HepG2 (cell line): ENCODE measurements at regions not wholly inside any gene's neighbourhood (a gene's known extent, or its start where the extent isn't known, plus 50 kb on each side); places are given as distances from the start of the nearest gene placed in this dataset.

Experiments
- ATAC-seq: fragments of 200-7000 bp; cut with Tn5 transposase; 3 replicates; pipeline ENCODE4 v1.9.1; 2020; ENCODE audit warnings: mild to moderate bottlenecking, moderate library complexity
- BruUV-seq: library from RNA; stranded (reverse); fragments of 400-500 nt; replicated peaks from 2 replicates; lab custom pipeline; 2021; lab: Mats Ljungman, UMichigan
- CTCF ChIA-PET: fragments of 300-600 bp; formaldehyde crosslinking; extraction: SDS; loops from one replicate; lab custom pipeline; 2021; ENCODE audit warnings: low total read pairs, inconsistent platforms, low intra/inter-chr PET ratio; lab: Yijun Ruan, JAX
- POLR2A ChIA-PET: fragments of 350-600 bp; sonication (Branson Sonifier 250); formaldehyde crosslinking; loops from one replicate; lab custom pipeline; 2020; ENCODE audit warnings: antibody characterized with exemption, inconsistent platforms; lab: Yijun Ruan, JAX
- DNase-seq: peaks from one replicate; pipeline ENCODE4 v3.0.0-alpha.2; 2015; ENCODE audit warnings: low spot score
- FAIRE-seq: peaks from 3 replicates; lab custom pipeline; 2011; peaks lifted over from hg19 to GRCh38; lab: Jason Lieb, UNC
- H2AFZ ChIP-seq: one replicate; pipeline ENCODE4 v1.6.1; 2011; ENCODE audit warnings: low read length, inconsistent platforms
- H3K27ac ChIP-seq: fragments of 300-600 bp; 3 replicates; pipeline ENCODE4 v1.8.0; 2011; ENCODE audit warnings: mixed run types, mild to moderate bottlenecking, mixed read lengths, low read length, inconsistent platforms; ENCODE audit not compliant: insufficient read depth; ENCODE audit errors: extremely low read length
- H3K27me3 ChIP-seq, 2 experiments: fragments of 200-600 bp in 1 of 2; 2 replicates in 1 of 2; 3 replicates in 1 of 2; pipeline versions ENCODE4 v1.6.0 to v1.8.0; 2011; ENCODE audit warnings: low read length in 2 of 2, mild to moderate bottlenecking in 2 of 2, moderate library complexity in 2 of 2, inconsistent platforms in 1 of 2; ENCODE audit not compliant: insufficient read depth in 2 of 2, control insufficient read depth in 1 of 2
- H3K36me3 ChIP-seq, 2 experiments: fragments of 200-600 bp in 1 of 2; replicated peaks in 1 of 2; 2 replicates in 1 of 2; 3 replicates in 1 of 2; pipeline versions ENCODE4 v1.5.1 to v1.8.0; 2011; ENCODE audit warnings: low read length in 2 of 2, inconsistent platforms in 1 of 2; ENCODE audit not compliant: insufficient read depth in 2 of 2, control insufficient read depth in 1 of 2
- H3K4me1 ChIP-seq: 2 replicates; pipeline ENCODE4 v1.5.1; 2012; ENCODE audit warnings: low read length, inconsistent platforms; ENCODE audit not compliant: insufficient read depth
- H3K4me2 ChIP-seq: 2 replicates; pipeline ENCODE4 v1.6.0; 2011; ENCODE audit warnings: low read depth, low read length, inconsistent platforms
- H3K4me3 ChIP-seq, 3 experiments: fragments of 200-600 bp in 1 of 3; sonication (generic), shearing (Covaris generic) in 1 of 3; replicated peaks in 1 of 3; 2 replicates each; pipeline ENCODE4 v1.5.1; 2011 to 2016; ENCODE audit warnings: low read length in 3 of 3, inconsistent platforms in 2 of 3, low read depth in 2 of 3, mild to moderate bottlenecking in 2 of 3, control low read depth in 1 of 3, mixed read lengths in 1 of 3; ENCODE audit not compliant: insufficient read depth in 1 of 3
- H3K79me2 ChIP-seq: one replicate; pipeline ENCODE4 v1.6.1; 2011; ENCODE audit warnings: low read length, inconsistent platforms; ENCODE audit not compliant: insufficient read depth
- H3K9ac ChIP-seq: 2 replicates; pipeline ENCODE4 v1.6.0; 2011; ENCODE audit warnings: mild to moderate bottlenecking, low read depth, low read length, inconsistent platforms; ENCODE audit not compliant: insufficient read depth
- H3K9me3 ChIP-seq: 2 replicates; pipeline ENCODE4 v1.5.1; 2012; ENCODE audit warnings: mild to moderate bottlenecking, low read length
- H4K20me1 ChIP-seq: 2 replicates; pipeline ENCODE4 v1.6.0; 2011; ENCODE audit warnings: inconsistent platforms, mild to moderate bottlenecking, low read length, moderate library complexity; ENCODE audit not compliant: insufficient read depth
- CENPT ChIP-seq: sonication (generic); formaldehyde crosslinking; IDR thresholded peaks from 2 replicates; pipeline ENCODE4 v1.8.0; 2022; ENCODE audit warnings: low read depth, mild to moderate bottlenecking, moderate library complexity, missing genetic modification reagents
- CENPX ChIP-seq: sonication (generic); formaldehyde crosslinking; IDR thresholded peaks from 2 replicates; pipeline ENCODE4 v1.9.0; 2021; ENCODE audit warnings: mild to moderate bottlenecking, missing genetic modification reagents, moderate library complexity
- FOXC1 ChIP-seq: sonication (generic); formaldehyde crosslinking; IDR thresholded peaks from 2 replicates; pipeline ENCODE4 v1.8.0; 2022; ENCODE audit warnings: mild to moderate bottlenecking, missing genetic modification reagents, borderline replicate concordance
- GABPA ChIP-seq, 2 experiments: IDR thresholded peaks; 2 replicates each; pipeline ENCODE4 v1.6.1; 2011 to 2016; ENCODE audit warnings: low read depth in 2 of 2, low read length in 1 of 2, missing biosample characterization in 1 of 2, missing genetic modification characterization in 1 of 2
- JUND ChIP-seq: sonication (generic); formaldehyde crosslinking; IDR thresholded peaks from 2 replicates; pipeline ENCODE4 v1.8.0; 2022; ENCODE audit warnings: mild to moderate bottlenecking, missing genetic modification reagents
- KAT2B ChIP-seq: fragments of 150-350 bp; IDR thresholded peaks from 2 replicates; pipeline ENCODE4 v1.6.1; 2014; ENCODE audit warnings: low read depth, low read length, borderline replicate concordance
- LCORL ChIP-seq, 2 experiments: fragments of 450-650 bp in 1 of 2; sonication (generic) in 1 of 2; formaldehyde crosslinking in 1 of 2; IDR thresholded peaks; 2 replicates each; pipeline versions ENCODE4 v1.5.0 to v1.6.1; 2017 to 2020; ENCODE audit warnings: antibody characterized with exemption in 1 of 2, missing genetic modification reagents in 1 of 2
- MTF2 ChIP-seq: sonication (generic); formaldehyde crosslinking; IDR thresholded peaks from 2 replicates; pipeline ENCODE4 v1.5.0; 2020; ENCODE audit warnings: missing genetic modification reagents, borderline replicate concordance
- RARG ChIP-seq: sonication (generic); formaldehyde crosslinking; IDR thresholded peaks from 2 replicates; pipeline ENCODE4 v1.4.0; 2020; ENCODE audit warnings: low read depth, mild to moderate bottlenecking, missing genetic modification reagents
- SCMH1 ChIP-seq: sonication (generic); formaldehyde crosslinking; IDR thresholded peaks from 2 replicates; pipeline ENCODE4 v1.9.0; 2021; ENCODE audit warnings: missing genetic modification reagents, mild to moderate bottlenecking, borderline replicate concordance
- ZNF17 ChIP-seq: sonication (generic); formaldehyde crosslinking; IDR thresholded peaks from 2 replicates; pipeline ENCODE4 v1.5.0; 2020; ENCODE audit warnings: mild to moderate bottlenecking, missing genetic modification reagents
- ZNF251 ChIP-seq: sonication (generic); formaldehyde crosslinking; IDR thresholded peaks from 2 replicates; pipeline ENCODE4 v1.9.0; 2021; ENCODE audit warnings: mild to moderate bottlenecking, missing genetic modification reagents
- ZNF530 ChIP-seq: sonication (generic); formaldehyde crosslinking; IDR thresholded peaks from 2 replicates; pipeline ENCODE4 v1.5.0; 2020; ENCODE audit warnings: low read depth, mild to moderate bottlenecking, missing genetic modification reagents
- ZNF543 ChIP-seq: sonication (generic); formaldehyde crosslinking; IDR thresholded peaks from 2 replicates; pipeline ENCODE4 v1.4.0; 2020; ENCODE audit warnings: mild to moderate bottlenecking, missing genetic modification reagents
- ZNF550 ChIP-seq: sonication (generic); formaldehyde crosslinking; IDR thresholded peaks from 2 replicates; pipeline ENCODE4 v1.4.0; 2020; ENCODE audit warnings: mild to moderate bottlenecking, missing genetic modification reagents, borderline replicate concordance
- ZNF761 ChIP-seq: sonication (generic); formaldehyde crosslinking; conservative IDR thresholded peaks from 2 replicates; pipeline ENCODE4 v1.4.0; 2020; ENCODE audit warnings: mild to moderate bottlenecking, missing genetic modification reagents
- ZSCAN29 ChIP-seq: sonication (generic); formaldehyde crosslinking; conservative IDR thresholded peaks from 2 replicates; pipeline ENCODE4 v1.4.0; 2020; ENCODE audit warnings: mild to moderate bottlenecking, missing genetic modification reagents
- WGBS: methylation state at CpG from one replicate; pipeline ENCODE4 v1.1.6; 2017; ENCODE audit warnings: low lambda C conversion rate; 5-methylcytosine and 5-hydroxymethylcytosine counted together
- in situ Hi-C: cut with HindIII; loops from 2 replicates; pipeline ENCODE4 v1.10.0; 2017; ENCODE audit warnings: low pct_unique_long_range_greater_than_20kb; ENCODE audit not compliant: extremely low pct_ligation_motif_present
- intact Hi-C: fragments of 100-400 bp; cut with micrococcal nuclease; formaldehyde crosslinking; loops from one replicate; pipeline ENCODE4 v1.10.0; 2022; ENCODE audit not compliant: unreplicated experiment

DNA sequence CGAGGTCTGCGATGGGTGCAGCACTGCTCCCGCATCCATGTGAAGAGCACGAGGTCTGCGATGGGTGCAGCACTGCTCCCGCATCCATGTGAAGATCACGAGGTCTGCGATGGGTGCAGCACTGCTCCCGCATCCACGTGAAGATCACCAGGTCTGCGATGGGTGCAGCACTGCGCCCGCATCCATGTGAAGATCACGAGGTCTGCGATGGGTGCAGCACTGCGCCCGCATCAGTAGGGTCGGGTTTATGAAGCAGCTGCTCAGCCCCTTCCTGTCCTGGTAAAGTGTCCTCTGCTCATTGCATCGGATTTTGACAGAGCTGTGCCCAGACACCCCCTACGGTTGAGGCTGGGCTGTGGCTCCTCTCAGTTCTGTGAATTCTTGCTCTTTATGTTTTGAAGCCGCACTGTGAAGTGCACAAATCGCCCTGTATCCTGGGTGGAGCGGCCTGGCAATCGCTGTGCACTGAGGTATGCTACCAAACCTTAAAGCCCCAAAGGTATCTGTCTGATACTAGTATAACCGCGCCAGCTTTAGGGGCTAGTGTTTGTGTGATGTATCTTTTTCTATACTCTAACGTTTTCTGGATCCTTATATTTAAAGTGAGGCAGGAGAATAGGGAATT lies 98.7 kb downstream of the CPZ start (continued):
- TF ChIP-seq CENPT (CRISPR knock-in tag), result no peak
- no peak for TF ChIP-seq ZNF17 (CRISPR knock-in tag)
- TF ChIP-seq ZNF543 (CRISPR knock-in tag), result no peak

DNA sequence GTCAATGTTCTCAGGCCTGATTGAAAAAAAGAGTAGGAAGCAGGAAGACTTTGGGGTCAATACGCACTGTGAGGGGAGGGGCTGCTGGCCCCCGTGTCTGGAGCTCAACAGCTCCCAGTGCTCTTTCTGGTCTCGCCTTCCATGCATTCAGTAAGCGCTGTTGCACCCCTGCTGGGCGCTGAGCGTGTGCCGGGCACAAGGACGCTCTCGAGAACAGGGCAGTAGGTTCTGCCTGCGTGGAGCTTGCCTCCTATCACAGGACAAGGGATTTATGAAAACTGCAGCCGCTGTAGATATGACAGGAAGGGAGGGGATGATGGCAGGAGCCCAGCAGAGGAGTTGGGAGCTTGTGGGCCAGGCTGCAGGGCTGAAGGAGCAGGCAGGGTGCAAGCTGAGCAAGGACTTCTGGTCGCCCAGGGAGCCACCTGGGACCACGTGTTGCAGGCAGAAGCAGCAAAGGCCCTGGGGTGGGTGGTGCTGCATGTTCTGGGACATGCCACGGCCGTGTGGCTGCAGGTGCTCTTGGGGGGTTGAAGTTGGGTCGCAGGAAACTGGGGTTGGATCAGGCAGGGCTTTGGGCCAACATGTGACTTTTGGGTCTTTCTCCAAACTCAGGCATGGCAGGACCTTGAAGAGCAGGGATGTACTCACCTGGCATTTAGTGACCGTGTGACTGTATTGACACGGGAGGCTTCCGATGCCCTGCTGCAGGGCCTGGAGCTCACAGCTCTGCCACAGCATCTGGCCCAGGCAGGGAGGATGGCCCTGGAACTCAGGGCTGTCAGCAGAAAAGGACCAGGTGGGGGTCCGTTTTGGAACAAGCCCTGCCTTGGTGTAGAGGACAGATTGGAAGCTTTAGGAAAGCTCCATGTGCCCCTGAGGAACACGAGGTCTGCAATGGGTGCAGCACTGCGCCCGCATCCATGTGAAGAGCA lies 97.9 kb downstream of the CPZ start:
- 19% methylated on average over 14 of the region's 23 CpGs for WGBS
- FAIRE-seq (no peak), DNase-seq (no peak), ATAC-seq (no peak)
- H3K79me2 ChIP-seq, result no peaks in the 10 kb centered on the region
- H4K20me1 ChIP-seq, result no peaks in the 10 kb centered on the region
- no peak overlapping the region for H3K4me2 ChIP-seq
- H3K27me3 ChIP-seq, result peaks cover 8 to 41% of the 10 kb centered on the region in 2 experiments; a peak in 3 of 5 replicates
- no peaks in the 10 kb centered on the region for H3K9me3 ChIP-seq
- H3K27ac ChIP-seq, result no peak overlapping the region
- H3K4me1 ChIP-seq, result no peaks in the 10 kb centered on the region
- in situ Hi-C loops (no loop called here), intact Hi-C loops (no loop called here)
- POLR2A ChIA-PET, result no interaction called here
- no peak for TF ChIP-seq KAT2B
- no peak overlapping the region for H3K4me3 ChIP-seq
- no peaks in the 10 kb centered on the region for H3K36me3 ChIP-seq
- H3K9ac ChIP-seq, result no peak overlapping the region
- CTCF ChIA-PET, result no interaction called here
- no TSS peak for BruUV-seq
- H2AFZ ChIP-seq, result no peak overlapping the region

DNA sequence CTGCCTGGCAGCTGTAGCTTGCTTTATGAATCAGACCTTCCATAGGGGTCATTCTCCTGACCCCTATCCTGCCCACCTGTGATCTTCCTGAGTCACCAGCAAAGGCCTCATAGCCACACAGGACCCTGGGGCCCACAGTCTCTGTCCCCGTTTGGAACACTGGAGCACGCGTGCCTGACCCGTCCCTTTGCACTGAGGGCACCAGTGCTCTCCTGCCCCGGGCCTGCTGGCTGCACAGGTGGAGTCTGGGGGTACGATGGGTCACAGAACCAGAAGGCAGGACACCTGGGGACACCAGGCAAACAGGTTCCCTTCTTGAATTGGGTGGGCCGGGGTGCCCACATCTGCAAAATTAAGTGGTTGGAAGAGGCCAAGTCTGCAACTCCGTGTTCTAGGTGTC lies 97.2 kb downstream of the CPZ start:
- WGBS, result 6% methylated on average over 5 of the region's 8 CpGs
- ChIA-PET POLR2A (no interaction called here), CTCF (no interaction called here)
- Histone ChIP-seq H3K4me1 (no peaks in the 10 kb centered on the region), H3K36me3 (no peaks in the 10 kb centered on the region), H3K4me2 (no peak overlapping the region), H3K27ac (no peak overlapping the region), H3K79me2 (no peaks in the 10 kb centered on the region), H3K4me3 (no peak overlapping the region), H3K9me3 (no peaks in the 10 kb centered on the region), H3K9ac (no peak overlapping the region), H4K20me1 (no peaks in the 10 kb centered on the region), H3K27me3 (peaks cover 6 to 39% of the 10 kb centered on the region in 2 experiments; a peak in 3 of 5 replicates), H2AFZ (no peak overlapping the region)
- intact Hi-C loops (loop anchor here (10.0 kb wide), 2 partner anchors 195 to 225 kb away; no protein-coding TSS in a partner anchor), in situ Hi-C loops (loop anchor here (5.0 to 10.0 kb wide), 2 partner anchors 195 to 228 kb away; no protein-coding TSS in a partner anchor)
- no peak for ATAC-seq
- FAIRE-seq, result no peak
- BruUV-seq, result no TSS peak
- DNase-seq, result no peak
- no peak for TF ChIP-seq MTF2 (CRISPR knock-in tag)
- TF ChIP-seq ZNF251 (CRISPR knock-in tag), result no peak
- no peak for TF ChIP-seq LCORL (IDR thresholded peaks at IDR 0.05)
- no peak for TF ChIP-seq LCORL (CRISPR knock-in tag; IDR thresholded peaks at IDR 0.05)
- no peak for TF ChIP-seq CENPX
- TF ChIP-seq FOXC1, result no peak
- no peak for TF ChIP-seq SCMH1
- no peak for TF ChIP-seq RARG (CRISPR knock-in tag)
- TF ChIP-seq ZNF550 (CRISPR knock-in tag), result no peak
- no peak for TF ChIP-seq ZSCAN29
- no peak for TF ChIP-seq JUND (CRISPR knock-in tag)
- TF ChIP-seq ZNF761 (CRISPR knock-in tag), result no peak
- TF ChIP-seq GABPA (IDR thresholded peaks at IDR 0.05; ENCODE audit: low read depth, low read length), result no peak
- no peak for TF ChIP-seq GABPA (CRISPR knock-in tag; IDR thresholded peaks at IDR 0.05; ENCODE audit: low read depth)
- no peak for TF ChIP-seq ZNF530 (CRISPR knock-in tag)
